CD4-positive, alpha-beta T cell treated with Interleukin-10 for 1 hour (primary cell): ENCODE measurements at regions not wholly inside any gene's neighbourhood (a gene's known extent, or its start where the extent isn't known, plus 50 kb on each side); places are given as distances from the start of the nearest gene placed in this dataset.
A peak's percentile ranks its signal among the peaks of the same experiment; 100 is the strongest.
"Not testable (repeated sequence)": the region's sequence is repeated elsewhere in the genome, so short reads cannot be mapped to it uniquely, and the experiment has no call there.

Source experiments
- DNase-seq: peaks from one replicate; pipeline ENCODE4 v3.0.0-alpha.2; 2020

DNA sequence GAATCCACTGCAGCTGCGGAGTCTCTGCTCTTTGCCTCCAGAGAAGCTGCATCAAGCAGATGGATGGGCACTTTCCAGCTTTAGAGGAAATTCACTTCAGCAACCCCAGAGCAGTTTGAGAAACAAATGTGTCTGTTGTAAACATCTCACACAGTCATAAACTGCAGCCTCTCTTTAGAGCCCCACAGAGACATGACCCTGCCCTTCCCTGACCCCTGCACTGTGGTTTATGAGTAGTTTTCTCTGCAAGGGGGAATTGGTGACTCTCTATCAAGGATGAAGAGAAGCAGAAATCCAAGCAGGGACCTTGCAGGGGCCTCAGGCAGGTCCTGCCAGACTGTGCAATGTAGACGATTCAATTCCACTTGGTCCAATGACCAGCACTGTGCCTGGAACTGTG lies 160.2 kb downstream of the SH2D4B start:
- no peak for DNase-seq

DNA sequence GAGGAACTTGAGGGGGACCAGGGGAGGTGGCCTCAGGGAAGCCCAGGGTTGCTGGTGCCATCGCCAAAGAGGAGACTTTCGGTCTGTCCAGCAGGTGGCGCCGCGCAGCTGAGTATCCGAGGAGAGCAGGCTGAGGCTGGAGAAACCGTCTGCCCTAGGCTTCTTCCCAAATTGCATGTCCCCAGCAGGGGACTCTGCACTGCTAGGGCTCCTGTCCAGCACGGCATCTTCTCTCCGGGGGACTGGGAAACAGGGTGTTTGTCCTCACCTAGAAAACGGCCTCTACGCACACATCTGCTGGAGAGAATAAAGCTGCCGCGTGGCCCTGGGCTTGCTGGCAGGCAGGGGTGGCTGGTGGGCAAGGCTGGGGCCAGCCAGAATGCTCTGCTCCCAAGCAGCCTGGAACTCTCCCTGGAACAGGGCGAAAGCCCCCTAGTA lies 161.9 kb downstream of the SH2D4B start:
- peak; percentile 54 for DNase-seq

DNA sequence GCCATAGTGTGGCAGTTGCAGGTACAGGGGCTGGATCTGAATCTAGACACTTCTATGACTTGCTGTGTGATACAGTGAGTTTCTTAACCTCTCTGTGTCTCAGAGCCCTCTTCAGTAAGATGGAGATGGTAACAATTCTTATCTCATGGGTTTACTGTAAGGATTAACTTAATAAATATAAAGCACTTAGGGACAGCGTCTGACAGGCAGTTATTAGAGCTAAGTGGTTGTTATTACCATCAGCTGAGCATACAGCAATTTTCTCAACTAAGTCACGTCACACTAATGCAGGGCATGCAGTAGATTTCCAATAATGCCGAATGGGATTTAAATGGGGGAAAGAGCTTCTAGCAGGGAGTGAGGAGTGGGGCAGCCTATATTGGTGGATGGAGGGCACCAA lies 162.6 kb downstream of the SH2D4B start:
- no peak for DNase-seq

DNA sequence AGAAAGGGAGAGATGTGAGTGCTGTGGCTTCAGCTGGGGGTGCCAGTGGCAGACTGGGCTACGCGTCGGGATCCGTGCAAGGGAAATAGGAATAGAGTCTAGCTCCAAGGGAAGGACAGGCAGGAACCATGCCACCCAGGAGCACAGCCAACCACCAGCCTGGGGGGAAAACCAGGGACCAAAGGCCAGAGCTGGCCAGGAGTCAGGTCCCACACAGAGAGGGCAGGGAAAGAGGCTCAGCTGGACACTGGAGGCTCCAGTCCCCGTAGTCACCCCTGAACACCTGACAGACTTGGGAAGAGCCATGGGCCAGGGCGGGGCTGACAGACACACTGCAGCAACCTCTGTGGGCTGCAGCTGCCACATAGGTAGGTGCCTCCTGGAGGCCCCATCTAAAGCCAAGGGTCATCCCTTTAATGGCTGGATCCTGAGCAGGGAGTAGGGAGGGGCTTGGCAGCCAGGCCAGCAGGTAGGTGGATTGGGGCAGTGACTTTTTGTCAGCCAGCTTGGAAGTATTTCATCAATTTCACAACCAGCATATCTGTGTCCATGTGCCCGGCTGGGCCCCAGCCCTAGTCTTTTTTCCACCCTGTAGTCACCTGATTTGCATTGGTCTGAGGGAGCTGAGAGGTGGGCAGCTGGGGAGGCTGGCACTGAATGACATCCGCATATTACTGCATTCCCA lies 163.2 kb downstream of the SH2D4B start:
- DNase-seq: no peak

DNA sequence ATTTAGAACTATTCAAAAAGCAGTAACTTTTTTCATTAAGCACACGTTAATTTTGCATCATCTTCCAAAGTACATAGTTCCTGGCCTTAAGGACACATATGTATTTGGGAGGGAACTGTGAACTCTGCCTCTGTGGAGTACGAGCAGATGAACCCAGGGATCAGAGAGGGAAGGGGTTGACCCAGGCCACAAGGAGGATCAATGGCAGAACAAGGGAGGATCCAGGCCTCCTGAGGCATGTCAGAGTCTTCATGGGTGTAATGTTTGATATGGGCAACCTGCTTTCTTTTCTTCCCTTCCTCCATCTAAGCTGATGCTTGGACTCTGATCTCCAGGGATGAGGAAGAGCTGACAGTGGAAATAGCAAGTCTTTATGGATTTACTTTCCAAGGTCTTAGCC lies 164.0 kb downstream of the SH2D4B start:
- no peak for DNase-seq

DNA sequence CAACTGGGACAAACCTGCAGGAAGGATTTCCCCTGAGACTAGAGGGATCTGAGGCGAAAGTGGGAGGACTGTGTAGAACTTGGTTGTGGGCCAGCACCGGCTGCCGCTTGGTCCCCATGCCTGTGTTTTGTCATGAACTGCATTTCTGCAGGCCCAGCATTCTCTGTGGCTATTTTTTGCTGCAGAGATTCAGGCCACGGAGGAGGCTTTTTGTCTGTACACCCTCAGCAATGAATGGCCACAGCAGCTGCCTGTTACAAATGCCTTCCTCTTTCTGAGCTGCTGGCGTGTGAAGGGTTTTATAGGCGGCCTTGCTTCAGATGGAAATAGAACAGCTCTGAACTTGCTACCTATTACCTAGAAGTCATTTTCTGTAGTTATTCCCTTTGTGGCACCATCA lies 164.4 kb downstream of the SH2D4B start:
- DNase-seq: no peak

DNA sequence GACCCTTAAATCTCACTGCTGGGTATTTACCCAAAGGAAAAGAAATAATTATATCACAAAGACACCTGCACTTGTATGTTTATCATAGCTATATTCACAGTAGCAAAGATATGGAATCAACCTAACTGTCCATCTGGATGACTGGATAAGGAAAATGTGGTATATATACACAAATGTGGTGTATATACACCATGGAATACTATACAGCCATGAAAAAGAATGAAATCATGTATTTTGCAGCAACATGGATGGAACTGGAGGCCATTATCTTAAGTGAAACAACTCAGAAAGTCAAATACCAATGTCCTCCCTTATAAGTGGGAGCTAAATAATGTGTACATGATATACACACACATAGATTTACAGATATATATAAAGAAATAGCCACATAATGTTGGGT lies 168.2 kb downstream of the SH2D4B start:
- DNase-seq: no peak

DNA sequence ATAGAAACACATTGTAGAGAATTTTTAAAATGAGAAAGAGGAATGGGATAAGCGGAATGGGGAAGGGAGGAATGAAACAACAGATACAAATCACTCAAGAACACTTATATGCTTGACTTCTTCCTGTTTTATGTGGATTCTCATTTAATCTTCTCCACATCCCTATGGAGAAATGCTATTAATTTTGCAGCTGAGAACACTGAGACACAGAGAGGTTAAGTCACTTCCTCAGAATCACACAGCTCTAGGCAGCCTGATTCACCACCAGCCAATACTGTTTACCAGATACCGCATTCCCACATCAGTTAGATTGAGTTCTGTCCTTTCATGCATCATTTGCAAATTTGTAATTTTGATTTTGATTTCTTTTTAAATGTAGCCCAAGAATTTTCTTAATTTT lies 170.5 kb downstream of the SH2D4B start:
- DNase-seq: no peak

DNA sequence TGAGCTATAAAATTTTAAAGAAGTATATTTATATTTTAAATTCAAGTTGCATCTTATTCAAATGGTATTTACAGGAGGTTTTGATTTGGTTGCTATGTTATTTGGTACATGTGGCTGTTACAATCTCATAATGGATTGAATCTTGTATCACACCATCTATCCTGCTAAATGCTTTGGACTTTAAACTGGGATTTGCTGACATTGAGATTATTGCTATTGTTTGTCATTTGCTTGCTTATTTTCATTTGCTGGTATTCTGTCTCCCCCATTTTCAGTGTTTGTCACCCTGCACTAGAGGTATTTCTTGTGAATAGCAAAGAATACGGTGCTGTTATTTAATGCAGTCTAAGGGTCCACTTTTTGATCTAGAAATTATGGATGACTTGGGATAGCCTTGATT lies 171.1 kb downstream of the SH2D4B start:
- DNase-seq: no peak

DNA sequence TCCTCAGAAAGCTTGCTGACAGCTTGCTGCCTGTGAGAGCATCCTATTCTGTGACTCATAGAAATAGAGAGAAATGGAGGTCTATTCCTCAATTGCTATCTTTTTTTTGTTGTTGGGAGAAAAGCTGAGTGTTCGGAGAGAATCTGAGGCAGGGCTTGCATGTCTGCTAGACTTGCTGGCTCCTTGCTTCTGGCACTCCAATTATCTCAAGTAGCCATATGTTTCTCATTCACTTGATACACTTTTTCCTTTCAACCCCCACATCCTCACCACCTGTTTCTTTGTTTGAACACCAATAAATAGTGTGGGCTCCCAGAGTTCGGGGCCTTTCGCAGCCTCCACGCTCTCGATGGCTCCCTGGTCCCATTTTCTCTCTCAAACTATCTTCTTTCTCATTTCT lies 172.2 kb downstream of the SH2D4B start:
- DNase-seq: no peak

DNA sequence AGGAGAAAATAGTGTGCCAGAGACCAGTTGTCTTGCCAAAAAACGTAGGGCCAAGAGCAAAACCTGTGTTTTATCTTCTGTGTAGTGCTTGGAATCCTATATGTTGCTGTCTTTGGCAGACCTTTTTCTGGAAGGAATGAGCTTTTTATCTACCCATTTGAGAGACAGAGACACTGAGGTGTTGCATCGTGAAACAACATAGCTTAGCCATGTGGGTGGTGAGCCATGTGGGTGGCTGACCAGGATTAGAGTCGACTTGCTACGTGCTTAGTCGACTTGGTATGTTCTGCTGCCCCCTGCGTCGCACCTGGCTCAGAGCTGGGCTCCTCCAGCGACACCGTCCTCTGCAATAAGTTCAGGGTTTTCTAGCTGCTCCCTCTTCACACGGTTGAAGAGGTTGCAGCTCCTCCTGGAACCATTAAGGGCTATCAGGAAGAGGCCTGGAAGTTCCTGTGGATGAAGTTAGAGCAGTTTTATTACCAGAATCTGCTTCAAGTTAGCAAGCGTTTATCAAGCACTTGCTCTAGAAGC lies 175.8 kb downstream of the SH2D4B start:
- DNase-seq: no peak

DNA sequence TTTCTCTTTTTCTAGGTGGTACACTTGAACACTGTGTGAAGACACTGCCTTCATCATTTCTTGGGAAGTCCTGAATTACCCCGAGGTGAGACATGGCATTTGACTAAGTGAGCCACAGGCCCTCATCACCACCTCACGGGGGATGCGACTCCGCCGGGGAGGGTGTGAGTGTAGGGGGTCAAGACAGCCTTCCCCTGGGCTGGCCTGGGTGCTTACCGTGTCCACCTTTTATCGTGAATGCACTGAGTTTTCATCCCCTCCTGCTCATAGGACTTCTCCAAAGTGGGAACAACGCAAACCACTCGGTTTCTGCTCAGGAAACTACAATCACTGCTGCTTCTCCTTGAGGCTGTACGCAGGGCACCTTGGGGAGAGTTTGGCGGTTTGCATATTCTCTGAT lies 176.9 kb downstream of the SH2D4B start:
- DNase-seq: no peak

DNA sequence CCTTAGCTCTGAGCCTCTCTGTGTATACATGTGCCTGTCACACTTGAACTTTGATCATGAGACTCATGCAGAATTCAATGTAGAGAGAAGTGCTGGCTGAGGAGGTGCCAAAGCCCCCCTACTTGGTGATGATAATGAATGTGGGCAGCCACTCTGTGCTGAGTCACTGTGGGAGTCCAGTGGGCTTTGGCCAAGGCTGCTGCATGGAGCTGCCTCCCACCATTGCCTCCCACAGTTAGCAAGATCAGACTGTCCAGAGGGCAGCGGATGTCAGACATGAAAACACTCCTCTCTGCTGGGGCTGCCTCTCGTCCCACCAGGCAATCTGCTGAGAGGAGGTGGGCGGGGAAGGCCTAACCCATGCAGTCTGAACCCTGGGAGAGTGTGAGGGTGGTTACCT lies 180.3 kb downstream of the SH2D4B start:
- DNase-seq: no peak

DNA sequence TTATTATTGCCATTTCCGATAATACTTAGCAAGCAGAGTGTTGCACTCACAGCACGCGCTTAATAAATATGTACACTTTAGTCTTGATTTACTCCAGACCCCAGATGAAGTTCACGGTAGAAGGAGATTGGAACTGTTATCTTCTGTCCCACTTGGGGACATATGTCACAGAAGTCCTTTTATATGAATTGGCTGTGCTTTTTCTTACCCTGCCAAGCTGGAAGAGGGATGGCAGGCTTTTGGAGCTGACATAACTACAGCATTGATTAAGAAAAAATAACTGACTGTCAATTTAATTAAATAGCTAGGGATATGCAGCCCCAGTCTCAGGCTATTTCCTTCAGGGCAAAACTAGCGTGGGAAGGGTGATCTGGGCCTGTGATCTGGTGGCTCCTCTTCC lies 182.2 kb downstream of the SH2D4B start:
- no peak for DNase-seq

DNA sequence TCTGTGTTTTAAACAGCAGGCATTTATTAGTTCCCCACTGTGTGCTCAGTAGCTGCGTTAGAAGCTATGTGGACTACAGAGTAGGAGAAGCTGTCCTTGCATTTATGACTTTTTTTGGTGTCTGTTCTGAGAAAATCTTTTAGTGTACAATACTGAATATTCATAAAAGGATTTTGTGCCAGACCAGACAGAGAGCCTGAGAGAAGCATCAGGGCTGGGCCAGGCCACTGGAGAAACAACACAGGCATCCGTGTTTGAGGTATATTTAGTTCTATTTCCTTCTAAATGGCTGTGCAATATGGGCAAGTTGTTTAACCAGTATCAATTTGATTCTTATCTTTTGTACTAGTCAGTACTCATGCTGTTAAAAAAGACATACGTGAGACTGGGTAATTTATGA lies 182.8 kb downstream of the SH2D4B start:
- DNase-seq: no peak

DNA sequence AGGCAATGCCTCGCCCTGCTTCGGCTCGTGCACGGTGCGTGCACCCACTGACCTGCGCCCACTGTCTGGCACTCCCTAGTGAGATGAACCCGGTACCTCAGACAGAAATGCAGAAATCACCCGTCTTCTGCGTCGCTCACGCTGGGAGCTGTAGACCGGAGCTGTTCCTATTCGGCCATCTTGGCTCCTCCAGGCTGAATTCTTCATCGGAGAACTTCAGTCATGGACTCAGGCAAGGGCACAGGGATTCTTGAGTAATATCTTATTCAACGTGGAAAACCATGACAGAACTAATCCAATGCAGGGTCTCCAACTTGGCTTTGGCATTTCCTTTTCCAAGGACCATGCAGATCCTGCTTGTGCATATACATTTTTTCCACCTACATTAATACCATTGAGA lies 190.7 kb downstream of the SH2D4B start:
- not testable (repeated sequence) for DNase-seq

DNA sequence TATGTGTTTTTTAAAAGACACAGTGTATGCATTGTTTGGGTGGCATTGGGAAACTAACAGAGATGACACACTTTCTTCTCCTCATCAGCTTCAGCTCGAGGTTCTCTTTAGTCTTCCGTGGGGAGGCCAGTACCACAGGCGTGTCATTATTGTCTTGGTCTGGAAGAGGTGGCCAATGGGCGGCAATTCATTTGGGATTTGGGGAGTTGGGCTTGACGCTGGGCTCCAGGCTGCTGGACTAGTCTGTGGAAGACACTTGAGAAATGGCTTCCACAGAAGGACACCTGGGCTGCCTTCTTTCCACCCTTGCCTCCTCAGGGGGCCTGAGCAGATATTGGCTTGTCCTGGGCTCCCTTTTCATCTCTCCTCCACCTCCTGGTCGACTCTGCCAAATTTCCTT lies 192.2 kb downstream of the SH2D4B start:
- DNase-seq: no peak

DNA sequence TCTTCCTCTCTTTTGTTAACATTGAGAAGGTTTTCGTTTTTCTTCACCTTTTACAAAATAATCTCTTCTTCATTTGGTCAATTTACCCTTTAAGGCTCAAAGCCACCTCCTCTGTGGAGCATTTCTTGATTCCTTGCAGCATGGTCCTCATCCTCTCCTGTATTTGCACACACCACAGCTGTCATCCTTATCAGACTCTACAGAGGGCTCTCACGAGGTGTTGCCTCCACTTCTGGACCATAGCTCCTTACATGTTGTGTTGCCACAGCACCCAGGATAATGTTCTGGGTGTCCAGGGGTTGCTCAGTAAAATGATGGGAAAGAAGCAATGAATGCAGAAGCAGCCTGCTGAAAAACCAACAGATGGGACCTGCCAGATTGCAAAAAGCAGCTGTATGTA lies 192.8 kb downstream of the SH2D4B start:
- no peak for DNase-seq

DNA sequence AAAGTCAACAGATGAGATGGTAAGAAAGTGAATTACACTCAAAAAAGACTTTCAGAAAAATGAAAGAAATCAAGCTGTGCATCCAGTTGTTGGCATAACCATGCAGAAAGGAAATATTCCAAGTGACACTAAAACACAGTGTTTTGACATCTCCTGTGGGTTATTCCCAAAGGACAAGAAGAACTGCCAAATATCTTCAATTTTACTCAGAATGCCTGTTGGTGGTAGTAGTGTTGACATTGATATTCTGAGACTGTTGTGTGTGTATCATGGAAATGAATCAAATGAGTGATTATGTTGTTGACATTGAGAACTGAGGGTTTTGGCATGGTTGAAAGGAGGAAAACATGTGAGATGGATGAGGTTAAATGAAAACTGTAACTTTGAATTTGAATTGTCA lies 196.9 kb downstream of the SH2D4B start:
- no peak for DNase-seq

DNA sequence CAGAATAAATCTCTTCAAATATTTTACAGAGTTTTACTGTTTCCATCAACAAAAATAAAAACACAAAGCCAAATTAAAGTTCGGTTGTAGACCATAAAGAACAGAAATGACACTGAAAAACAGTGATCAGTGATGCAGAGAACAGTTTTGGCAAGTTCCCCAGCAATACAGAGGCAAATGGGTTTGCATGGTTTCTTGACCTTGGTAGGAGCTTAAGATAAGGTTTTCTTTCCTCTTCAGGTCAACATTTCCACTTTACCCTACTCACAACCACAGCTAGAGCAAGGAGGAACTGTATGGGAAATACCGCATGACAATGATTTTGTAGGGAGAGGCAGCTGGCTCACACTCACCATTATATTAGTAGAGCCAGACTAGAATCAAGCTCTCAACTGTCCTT lies 199.5 kb downstream of the SH2D4B start:
- DNase-seq: no peak

DNA sequence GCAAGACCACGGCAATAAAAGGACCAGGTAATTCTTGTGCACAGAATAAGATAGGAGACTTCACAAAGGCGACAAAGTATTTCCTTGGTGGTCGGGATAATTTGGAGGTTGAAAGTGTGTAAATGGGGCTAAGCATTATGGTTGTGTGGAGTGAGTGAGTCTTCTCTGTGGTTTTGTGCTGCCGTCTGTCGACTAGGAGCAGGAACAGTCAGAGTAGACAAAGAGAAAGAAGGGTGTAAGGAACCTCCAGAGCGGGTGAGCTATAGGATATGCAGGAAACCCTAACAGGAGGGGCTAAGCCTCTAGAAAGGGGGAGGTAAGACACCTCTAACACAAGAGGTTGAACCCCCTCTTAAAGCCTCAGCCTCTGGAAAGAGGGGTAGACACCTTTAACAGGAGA lies 201.6 kb downstream of the SH2D4B start:
- no peak for DNase-seq

DNA sequence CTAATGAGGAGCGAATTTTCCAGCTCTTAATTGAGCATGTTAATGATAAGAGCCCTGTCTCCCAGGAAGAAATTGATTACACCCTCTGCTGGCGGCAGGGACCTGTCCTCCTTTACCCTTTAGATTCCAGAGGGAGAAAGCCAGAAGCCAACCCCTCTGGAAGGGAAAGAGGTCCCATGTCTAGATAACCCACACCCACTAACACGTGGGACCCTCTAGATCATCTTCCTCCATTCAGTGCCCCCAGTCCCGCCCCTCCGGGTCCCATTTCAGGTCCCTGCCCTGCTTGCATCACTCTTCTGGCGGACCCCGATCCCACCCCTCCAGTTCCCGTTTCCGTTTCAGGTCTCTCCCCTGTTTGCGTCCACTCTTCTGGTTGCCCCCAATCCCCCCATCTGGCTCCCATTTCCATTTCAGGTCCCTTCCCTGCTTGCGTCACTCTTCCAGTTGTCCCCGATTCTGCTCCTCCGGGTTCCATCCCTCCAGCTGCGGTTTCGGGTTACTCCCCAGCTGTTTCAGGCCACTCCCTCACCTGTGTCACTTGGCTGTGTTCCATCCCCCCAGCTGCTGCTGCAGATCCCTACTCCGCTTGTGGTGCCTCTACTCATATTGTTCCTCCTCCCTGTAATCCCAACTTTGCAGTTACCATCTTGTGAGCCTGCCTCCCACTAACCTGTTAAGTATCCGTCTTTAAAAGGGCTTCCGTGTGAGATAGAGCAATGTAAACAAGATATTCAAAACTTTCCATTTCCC lies 202.4 kb downstream of the SH2D4B start:
- DNase-seq: no peak

DNA sequence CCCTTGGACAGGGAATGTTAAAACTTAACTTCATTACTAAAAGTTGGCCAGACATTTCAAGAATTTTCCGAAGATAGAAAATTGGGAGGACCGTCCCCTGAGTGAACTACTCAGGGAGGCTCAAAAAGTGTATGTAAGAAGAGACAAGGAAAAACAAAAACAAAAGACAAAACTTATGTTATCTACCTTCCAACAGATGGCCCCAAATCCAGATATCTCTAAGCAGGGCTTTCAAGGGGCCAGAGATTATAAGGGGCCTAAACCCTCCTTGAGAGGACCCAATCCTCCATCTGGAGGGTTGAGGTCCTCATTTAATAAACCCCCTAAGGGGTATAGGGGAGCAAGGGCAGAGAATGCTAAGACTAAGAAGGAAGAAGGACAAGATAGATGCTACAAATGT lies 203.6 kb downstream of the SH2D4B start:
- no peak for DNase-seq

DNA sequence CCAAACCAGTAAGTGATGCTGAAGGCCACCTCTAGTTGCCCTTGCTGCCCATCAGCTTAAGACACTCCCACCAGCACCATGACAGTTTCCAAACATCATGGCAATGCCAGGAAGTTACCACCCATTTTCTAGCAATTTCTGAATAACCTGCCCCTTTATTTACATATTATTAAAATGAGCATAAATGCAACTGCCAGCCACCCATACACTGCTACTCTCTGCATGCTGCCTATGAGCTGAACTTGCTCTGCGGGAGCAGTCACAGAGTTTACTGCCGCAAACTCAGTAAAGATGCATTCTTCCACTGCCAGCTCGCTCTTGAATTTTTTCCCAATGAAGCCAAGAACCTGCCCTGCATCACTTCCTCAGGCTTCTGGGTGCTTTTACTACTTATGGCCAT lies 212.6 kb downstream of the SH2D4B start:
- DNase-seq: no peak

DNA sequence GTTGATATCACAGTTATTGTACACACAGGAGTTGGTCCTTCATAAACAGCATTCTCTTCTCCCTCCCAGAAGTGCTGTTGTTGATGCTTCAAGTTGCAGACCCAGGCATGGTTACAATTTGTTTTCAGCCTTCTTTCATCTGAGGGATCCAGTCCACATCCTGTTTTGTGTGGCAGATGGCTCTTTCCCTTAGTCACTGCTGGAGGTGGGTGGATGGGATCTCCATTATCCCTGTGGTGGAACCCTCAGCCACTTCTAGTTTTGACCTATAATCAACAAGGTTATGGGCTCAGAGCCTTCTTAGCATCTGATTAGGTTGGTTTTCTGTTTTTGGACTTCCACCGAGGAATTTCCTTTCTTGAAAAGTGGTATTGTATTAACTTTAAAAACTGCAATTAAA lies 214.2 kb downstream of the SH2D4B start:
- DNase-seq: no peak
